ELF-1 (cell line): ENCODE measurements at regions not wholly inside any gene's neighbourhood (a gene's known extent, or its start where the extent isn't known, plus 50 kb on each side); places are given as distances from the start of the nearest gene placed in this dataset.
"Not testable (repeated sequence)": the region's sequence is repeated elsewhere in the genome, so short reads cannot be mapped to it uniquely, and the experiment has no call there.

Experiments used
- DNase-seq: peaks from one replicate; pipeline ENCODE4 v3.0.0-alpha.2; 2016; ENCODE audit warnings: low read depth, low spot score

DNA sequence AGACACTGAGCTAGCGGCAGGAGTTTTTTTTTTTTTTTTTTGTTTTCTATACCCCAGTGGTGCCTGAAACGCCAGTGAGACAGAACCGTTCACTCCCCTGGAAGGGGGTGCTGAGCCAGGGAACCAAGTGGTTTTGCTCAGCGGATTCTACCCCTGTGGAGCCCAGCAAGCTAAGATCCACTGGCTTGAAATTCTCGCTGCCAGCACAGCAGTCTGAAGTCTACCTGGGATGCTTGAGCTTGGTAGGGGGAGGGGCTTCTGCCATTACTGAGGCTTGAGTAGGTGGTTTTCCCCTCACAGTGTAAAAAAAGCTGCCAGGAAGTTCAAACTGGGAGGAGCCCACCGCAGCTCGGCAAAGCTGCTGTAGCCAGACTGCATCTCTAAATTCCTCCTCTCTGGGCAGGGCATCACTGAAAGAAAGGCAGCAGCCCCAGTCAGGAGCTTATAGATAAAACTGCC is 173.0 kb downstream of the DMAC1 start:
- peak; percentile 63 for DNase-seq

DNA sequence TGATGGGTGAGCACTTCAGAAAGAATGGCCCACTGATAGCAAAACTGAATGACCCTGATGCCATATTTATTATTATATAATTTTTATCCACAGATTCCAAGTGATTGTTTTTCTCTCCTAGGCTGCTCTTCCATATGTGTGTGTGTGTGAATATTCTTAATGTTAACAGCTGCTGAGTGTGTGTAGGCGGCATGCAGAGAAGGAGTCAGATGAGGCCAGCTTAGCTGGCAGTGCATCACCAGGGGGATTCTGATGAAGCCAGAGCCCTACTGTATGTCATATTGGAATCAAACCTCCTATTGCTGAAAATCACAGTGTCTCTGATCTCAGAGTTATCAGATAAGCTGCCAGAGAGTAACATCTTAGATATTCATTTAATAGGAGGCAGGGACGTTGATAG is 177.1 kb downstream of the DMAC1 start:
- DNase-seq = no peak

DNA sequence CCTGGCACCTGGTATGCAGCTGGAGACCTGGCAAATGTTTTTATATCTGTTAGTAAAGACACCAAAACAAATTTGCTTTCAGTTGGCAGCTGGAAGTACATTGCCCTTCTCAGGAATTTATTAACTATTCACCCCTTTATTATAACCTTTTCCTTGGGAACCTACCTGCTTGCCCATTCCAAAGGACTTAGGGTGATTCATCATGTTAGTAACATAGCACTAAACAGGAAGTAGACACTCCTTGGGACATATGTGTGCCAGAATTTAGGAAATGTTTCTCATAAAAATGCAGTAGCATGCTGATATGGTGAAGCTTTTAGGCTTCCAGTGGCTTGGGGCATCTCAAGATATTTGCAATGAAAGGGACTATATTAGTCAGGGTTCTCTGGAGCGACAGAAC is 184.2 kb downstream of the DMAC1 start:
- no peak for DNase-seq

DNA sequence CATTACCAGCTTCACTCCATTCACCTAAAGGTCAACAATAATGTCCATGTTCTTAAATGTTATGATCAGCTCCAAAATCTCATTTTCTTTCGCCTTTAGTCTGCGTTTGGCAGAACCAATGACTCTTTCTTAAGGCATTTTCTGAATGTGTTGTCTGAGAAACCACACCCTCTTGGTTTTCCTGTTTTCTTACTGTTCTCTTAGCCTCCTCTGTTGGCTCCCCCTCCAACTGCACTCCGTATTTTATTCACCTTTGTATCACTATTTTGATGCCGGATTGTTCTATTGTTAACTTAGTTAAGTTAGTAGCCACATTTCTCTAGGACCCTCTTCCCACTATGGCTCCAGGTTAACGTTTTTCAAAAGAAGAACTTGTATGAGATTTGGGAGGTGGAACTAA is 185.6 kb downstream of the DMAC1 start:
- DNase-seq = no peak

DNA sequence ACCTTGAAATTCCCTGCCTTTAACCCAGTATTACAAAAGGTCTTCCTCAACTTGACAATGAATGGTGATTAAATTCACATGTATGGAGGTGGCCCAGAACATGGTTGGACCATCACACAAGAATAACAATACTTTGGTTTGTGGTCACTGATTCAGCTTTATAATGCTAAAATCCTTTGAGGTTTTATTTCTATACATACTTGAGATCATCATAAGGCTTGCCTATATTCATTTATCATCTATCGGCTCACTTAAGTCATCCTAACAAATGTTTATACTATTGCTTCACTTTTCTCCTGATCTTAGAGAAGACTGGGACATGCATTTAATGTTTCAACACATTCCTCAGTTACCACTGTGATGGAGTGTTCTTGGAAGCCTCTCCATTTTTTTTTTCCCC is 191.3 kb downstream of the DMAC1 start:
- no peak for DNase-seq

DNA sequence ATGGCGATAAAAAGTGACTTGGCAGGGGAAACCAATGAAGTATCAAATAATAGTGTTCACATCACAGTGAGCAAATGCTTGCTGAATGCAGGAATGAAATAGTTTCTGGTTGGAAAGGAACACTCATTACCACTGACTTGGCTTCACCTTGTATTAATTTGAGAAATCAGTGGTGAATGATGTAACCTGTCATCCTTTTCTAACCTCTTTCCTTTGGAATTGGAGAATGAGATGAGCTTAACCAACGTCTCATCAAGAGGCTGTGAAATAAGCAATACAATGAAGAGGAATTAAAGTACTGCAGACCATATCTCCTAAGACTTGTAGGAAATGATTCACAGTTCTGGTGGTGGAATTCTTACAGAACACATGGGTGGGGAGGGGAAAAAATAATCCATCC is 192.2 kb downstream of the DMAC1 start:
- DNase-seq = no peak

DNA sequence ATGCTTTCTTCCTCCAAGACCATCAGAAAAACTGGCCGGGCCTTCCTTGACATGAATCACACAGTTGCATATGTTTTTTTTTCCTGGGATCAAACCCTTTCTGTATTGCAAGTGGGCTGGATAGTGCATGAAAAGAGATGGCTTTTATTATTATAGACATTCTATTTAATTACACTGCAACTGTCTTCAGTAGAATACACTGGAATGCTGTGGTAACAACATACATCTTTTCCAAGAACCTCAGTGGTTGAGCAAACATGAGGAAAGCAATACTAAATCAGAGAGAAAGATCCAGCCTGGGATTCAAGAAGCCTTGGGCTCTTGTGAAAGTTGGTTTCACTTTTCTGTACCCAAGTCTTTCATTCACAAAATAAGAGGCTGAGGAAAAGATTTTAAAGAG is 193.0 kb downstream of the DMAC1 start:
- no peak for DNase-seq

DNA sequence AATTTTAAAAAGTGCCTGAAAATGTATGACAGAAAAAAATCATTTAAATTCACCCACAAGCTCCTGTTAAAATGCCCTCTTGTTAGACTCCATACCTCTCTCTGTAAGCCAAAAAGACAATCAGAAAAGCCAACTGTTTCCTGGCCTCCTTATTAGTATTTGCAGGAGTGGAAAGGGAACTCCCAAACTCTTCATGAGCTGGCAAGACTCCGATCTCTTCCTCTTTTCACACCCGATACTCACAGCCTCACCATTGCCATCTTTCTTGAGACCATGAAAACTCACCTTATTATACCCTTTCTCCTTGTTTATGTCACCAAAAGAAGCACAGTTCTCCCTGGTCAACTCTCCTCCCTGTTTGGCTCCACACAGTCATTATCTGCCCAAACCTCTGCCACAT is 197.8 kb downstream of the DMAC1 start:
- DNase-seq = no peak

DNA sequence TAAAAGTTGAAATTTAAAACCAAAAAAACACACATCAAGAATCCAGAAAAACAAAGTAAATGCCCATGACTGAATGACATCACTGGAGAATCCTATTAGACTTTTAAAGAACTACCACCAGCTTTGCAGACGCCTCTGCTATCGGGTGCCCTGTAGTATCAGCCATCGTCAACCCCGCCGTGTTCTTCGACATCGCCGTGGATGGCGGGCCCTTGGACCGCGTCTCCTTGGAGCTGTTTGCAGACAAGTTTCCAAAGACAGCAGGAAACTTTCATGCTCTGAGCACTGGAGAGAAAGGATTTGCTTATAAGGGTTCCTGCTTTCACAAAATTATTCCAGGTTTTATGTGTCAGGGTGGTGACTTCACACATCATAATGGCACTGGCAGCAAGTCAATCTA is 201.9 kb downstream of the DMAC1 start:
- no peak for DNase-seq

DNA sequence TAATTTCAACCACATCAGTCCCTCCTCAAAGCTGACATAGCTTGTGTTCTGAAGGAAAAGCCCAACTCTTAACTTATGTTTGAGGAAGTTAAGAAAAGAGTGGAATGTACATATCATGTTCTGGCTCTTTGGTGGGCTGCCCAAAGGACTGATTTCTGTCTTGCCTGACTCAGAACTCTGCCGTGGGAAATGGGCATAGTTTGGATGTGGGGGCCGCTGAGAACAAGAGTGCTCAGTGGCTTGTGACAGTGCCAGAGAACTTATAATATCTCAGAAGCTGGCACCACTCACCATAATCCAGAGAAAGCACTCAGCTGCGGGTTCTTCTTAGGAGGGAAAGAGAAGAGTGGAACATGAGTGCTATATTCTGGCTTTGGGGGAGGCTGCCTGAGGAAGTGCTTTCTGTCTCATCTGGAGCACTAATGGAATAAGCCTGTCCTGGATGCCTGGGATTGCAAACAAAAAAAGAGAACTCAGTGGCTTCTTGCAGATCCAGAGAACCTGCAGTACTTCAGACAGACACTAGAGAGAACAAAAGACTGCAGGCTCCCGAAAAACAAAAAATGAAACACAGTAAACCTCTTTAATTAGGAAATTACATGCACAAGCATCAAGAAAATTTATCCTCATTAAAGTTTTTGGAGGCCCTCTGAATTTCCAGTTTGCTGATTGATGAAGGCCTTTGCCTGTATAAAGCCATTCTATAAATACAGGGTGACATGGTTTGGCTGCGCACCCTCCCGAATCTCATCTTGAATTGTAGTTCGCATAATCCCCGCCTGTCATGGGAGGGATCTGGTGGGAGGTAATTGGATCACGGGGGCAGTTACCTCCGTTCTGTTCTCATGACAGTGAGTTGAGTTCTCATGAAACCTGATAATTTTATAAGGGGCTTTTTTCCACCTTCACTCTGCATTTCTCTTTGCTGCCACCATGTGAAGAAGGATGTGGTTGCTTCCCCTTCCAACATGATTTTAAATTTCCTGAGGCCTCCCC is 207.0 kb downstream of the DMAC1 start:
- DNase-seq = peak; percentile 27

DNA sequence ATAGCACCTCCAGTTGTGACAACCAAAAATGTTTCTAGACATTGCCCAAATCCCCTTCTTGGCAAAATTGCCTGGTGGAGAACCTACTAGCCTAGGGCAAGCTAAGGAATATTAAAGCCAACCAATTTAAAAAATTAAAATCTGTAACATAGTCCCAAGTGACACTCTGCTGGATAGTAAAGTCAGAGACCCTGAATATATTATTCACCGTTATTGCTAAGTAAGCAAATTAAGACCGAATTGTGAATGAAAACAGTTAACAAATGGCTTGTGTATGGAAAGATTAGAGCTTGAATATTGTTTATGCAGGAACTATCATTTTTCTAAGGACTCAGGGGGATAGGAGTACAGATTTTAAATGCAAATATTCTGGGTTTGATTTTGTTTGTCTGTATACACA is 208.1 kb downstream of the DMAC1 start:
- no peak for DNase-seq

DNA sequence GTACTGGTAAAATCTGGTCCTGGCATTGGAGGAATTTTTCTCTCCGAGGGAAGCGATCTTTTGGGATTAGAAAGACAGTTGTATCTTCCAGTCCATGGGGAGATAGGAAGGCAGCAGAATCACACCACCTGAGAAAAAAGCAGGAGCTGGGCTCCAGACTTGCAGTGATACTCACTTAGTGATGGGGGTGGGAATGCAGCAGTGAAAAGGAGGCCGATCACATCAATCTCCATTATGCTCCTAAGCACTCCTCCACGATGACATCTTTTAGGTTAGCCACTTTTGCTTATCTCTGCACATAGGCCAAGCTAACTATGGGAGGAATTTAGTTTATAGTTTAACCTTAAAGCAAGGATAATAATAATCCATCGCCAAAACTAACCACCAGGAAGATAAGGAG is 219.0 kb downstream of the DMAC1 start:
- DNase-seq = no peak

DNA sequence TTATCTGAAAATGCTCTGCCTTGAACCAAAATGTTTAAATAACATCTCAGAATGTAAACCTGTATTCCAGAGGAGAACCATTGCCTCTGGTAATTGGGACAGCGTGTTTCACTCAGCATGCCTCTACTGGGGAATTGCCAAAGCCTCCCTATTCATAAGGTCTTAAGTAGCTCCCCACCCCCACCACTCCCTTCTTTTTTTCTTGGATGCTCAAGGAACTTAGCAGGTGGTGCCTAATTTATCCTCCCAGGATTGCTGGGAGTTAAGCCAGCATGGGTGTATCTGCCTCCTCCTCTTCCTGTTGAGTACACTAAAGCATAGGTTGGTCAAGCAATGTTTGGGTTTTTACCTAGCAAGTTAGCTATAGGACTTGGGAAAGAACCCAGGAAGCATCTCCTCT is 220.2 kb downstream of the DMAC1 start:
- no peak for DNase-seq

DNA sequence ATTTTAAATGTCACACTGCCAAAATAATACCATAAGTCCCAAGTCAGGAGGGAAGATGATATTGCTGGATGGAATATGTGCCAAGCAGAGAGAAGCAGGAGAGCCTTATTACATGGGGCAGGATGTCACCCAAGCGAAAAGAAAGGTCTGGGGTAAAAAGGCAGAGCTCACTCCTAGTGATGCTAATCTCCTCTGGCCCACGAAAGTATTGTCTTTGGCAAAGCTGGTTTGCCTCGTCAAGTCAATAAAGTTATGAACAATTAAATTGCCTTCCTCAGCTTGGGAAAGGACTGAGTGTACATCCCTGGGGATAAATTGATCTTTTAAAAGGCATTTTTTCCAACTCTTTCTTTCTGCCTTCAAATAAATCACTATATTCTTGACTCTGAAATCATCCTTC is 220.6 kb downstream of the DMAC1 start:
- no peak for DNase-seq

DNA sequence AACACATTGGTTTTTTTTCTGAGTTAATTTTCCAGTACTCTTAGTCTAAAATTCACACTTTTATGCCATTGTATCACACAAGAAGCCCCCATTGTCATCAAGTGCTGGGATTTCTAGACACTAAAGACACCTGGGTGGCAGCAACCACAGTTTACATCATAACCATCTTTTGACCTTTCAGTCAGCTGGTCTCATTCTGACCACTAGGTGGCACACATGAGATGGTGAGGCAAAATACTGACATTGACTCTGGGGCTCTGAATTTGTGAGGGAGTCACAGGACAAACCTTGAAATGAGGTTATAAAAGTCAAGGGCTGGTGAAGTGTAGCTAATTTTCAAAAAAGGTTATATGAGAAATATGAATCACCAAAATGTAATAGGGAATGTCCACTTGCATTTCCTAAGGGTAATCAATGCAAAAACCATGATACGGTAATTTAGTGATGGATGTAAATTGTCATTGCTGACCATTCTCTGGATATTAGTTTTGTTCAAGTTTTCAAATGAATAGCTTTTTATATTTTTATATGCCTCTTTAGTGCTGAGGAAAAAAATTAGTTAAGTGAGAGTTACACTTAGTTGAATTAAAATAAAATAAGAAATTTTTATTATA is 229.4 kb downstream of the DMAC1 start:
- peak; percentile 52 for DNase-seq

DNA sequence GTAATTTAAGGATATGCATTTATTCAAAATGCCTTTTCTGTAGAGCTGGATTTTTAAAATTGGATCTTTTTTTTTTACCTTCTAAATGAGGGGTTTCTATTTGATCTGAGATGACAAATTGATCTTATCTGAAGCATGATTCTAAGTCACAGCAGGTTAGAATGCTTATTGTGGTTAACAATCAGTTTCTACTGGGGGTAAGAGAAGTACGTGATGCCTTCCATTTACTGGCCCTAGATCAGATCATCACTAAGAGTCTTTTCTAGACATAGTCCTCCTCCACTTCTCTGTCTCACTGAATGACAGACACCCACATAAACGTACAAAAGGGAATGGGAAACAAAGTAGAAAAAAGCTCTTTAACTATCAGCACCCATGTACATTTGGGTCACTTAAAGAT is 231.9 kb downstream of the DMAC1 start:
- no peak for DNase-seq

DNA sequence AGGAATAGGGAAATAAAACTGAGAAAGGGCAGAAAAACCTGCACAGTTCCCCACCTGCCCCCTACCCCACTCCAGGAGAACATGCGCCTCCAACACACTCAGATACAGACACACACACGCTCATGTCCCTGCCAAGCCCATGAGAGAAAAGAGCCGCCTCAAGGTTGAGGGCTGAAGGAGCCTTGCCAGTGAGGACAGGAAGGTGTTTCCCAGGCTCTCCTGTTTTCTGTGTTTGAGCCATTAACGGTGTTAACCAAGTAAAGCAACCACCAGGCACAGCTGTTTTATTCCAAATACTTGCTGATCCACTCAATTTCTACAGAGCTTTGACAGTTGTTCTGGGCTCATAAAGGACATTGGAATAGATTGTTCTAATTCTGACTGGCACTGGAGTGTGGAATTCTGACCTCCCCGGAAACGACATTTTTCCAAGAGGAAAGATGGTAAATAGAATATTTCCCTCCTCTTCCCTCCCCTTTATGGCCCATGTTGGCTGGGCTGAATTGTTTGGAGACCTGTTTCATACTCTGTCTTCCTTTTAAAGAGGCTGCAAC is 238.0 kb downstream of the DMAC1 start:
- DNase-seq = no peak

DNA sequence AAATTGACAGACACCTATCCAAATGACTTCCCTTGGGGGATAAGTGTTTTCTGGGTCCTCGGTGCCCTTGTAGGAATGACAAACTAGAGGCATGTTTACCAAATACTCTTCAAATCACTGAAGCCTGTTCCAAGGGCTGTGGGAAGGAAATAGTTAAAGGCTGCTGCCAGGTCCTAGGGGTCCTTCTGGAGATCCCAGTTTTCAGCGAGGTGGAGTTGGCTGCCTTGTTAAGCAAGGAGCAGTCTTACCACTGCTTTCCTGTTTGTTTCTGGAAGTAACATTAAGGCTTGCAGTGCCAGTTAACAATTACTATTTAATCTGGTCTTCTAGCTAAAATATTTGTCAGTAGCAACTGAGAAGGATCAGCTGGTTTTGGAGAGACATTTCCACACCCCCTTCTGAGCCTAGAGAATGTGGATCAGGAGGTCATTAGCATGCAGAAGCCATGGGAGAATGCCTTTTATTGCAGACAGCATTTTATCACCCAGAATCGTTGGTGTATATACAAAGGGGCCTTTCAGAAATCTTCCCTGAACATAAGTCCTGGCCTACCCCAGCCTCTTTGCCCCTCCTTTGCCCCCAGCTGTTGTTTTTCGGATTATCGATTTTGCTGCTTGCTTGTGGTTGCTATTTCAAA is 238.8 kb downstream of the DMAC1 start:
- no peak for DNase-seq

DNA sequence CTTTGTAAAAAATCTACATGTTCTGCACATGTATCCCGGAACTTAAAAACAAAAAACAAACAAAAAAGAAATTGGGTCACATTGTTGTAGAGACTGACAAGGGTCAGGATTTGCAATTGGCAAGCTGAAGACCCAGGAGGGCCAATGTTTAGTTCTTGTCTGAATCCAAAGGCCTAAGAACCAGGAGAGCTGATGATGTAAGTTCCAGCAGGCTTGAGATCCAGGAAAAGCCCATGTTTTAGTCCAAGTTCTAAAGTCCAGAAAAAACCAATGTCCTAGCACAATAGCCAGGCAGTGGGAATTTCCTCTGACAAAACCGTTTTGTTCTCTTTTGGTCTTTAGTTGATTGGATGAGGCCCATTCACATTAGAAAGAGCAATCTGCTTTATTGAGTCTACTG is 244.9 kb downstream of the DMAC1 start:
- no peak for DNase-seq

DNA sequence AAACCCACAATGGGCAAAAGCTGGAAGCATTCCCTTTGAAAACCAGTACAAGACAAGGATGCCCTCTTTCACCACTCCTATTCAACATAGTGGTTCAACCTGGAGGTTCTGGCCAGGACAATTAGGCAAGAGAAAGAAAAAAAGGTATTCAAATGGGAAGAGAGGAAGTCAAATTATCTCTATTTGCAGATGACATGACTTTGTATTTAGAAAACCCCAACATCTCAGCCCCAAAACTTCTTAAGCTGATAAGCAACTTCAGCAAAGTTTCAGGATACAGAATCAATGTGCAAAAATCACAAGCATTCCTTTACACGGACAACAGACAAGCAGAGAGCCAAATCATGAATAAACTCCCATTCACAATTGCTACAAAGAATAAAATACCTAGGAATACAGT is 246.9 kb downstream of the DMAC1 start:
- DNase-seq = not testable (repeated sequence)

DNA sequence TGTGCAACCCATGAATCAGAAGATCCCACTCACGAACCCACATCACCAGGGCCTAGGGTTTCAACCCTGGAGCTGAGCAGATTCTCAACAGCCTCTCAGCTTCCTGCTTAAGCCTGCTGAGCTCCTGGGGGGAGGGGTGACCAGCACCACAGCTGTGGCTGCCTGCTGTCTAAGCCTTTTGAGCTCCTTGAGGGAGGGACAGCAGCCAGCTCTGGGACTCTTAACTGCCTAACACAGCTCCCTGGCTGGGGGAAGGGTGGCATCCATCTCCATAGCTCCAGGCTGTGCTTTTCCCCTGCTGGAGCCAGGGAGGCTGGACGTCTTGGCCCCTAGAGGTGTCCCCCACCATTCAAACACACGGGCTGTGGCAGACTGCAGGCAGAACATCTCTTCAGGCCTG is 250.3 kb downstream of the DMAC1 start:
- peak; percentile 89 for DNase-seq

DNA sequence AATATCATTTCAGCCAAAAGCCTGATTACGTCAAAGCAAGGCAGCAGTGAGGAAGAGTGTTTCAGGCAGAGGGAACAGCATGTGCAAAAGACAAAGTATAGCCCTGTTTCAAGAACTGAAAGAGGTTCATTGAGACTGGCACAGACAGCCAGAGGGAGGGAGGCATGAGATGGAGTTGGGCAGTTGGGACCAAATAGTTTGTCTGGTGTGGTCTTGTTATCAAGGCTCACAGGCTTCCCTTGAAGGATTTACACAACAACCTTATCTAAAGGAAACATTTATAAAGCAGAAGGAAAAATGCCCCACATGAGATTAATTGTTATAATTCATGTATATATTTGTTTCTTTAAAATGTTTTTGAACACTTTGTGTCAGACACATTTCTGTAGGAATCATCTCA is 253.3 kb downstream of the DMAC1 start:
- no peak for DNase-seq
